ENCODE measurements at regions not wholly inside any gene's neighbourhood (a gene's known extent, or its start where the extent isn't known, plus 50 kb on each side); places are given as distances from the start of the nearest gene placed in this dataset.

- TF ChIP-seq CTCF (conservative IDR thresholded peaks at IDR 0.05; ENCODE audit: low read depth, low read length): peak; percentile 36
- DNase-seq (ENCODE audit: low read depth): no peak
- no peak overlapping the region for H3K4me3 ChIP-seq (ENCODE audit: low read length)
These were observed 97.6 kb downstream of the NUDT12 start for GRCh38 chr5:103464835-103465484.

GRCh38 chr5:103463261-103463660, 99.3 kb downstream of the NUDT12 start:
- TF ChIP-seq CTCF (conservative IDR thresholded peaks at IDR 0.05; ENCODE audit: low read depth, low read length): no peak
- DNase-seq (ENCODE audit: low read depth): no peak
- no peak overlapping the region for H3K4me3 ChIP-seq (ENCODE audit: low read length)

GRCh38 chr5:103461243-103461642, 101.3 kb downstream of the NUDT12 start:
- no peak overlapping the region for H3K4me3 ChIP-seq (ENCODE audit: low read length)
- DNase-seq (ENCODE audit: low read depth): no peak
- no peak for TF ChIP-seq CTCF (conservative IDR thresholded peaks at IDR 0.05; ENCODE audit: low read depth, low read length)

- no peak for DNase-seq (ENCODE audit: low read depth)
- no peak overlapping the region for H3K4me3 ChIP-seq (ENCODE audit: low read length)
- no peak for TF ChIP-seq CTCF (conservative IDR thresholded peaks at IDR 0.05; ENCODE audit: low read depth, low read length)
These were observed 104.0 kb downstream of the NUDT12 start for GRCh38 chr5:103458497-103459040.

GRCh38 chr5:103456476-103456875, 106.1 kb downstream of the NUDT12 start:
- no peak overlapping the region for H3K4me3 ChIP-seq (ENCODE audit: low read length)
- DNase-seq (ENCODE audit: low read depth): no peak
- TF ChIP-seq CTCF (conservative IDR thresholded peaks at IDR 0.05; ENCODE audit: low read depth, low read length): no peak

GRCh38 chr5:103455796-103456195, 106.8 kb downstream of the NUDT12 start:
- DNase-seq (ENCODE audit: low read depth): no peak
- no peak overlapping the region for H3K4me3 ChIP-seq (ENCODE audit: low read length)
- no peak for TF ChIP-seq CTCF (conservative IDR thresholded peaks at IDR 0.05; ENCODE audit: low read depth, low read length)

- TF ChIP-seq CTCF (conservative IDR thresholded peaks at IDR 0.05; ENCODE audit: low read depth, low read length): no peak
- no peak for DNase-seq (ENCODE audit: low read depth)
- H3K4me3 ChIP-seq (ENCODE audit: low read length): no peak overlapping the region
These were observed 107.8 kb downstream of the NUDT12 start for GRCh38 chr5:103454770-103455169.

Measured in retinal pigment epithelial cell (primary cell).